GM12878 (cell line): ENCODE measurements at regions not wholly inside any gene's neighbourhood (a gene's known extent, or its start where the extent isn't known, plus 50 kb on each side); places are given as distances from the start of the nearest gene placed in this dataset.

Source experiments
- ATAC-seq: fragments of 200-7000 bp; cut with Tn5 transposase; 3 replicates; pipeline ENCODE4 v1.9.1; 2020; ENCODE audit warnings: mild to moderate bottlenecking, moderate library complexity
- BruUV-seq: library from RNA; stranded (reverse); fragments of 400-500 nt; replicated peaks from 2 replicates; lab custom pipeline; 2021; lab: Mats Ljungman, UMichigan
- CTCF ChIA-PET: fragments of 300-600 bp; sonication (Branson Sonifier 250); formaldehyde crosslinking; extraction: SDS; loops from one replicate; lab custom pipeline; 2021; ENCODE audit warnings: inconsistent platforms; lab: Yijun Ruan, JAX
- POLR2A ChIA-PET: fragments of 350-600 bp; formaldehyde crosslinking; extraction: SDS; loops from one replicate; lab custom pipeline; 2021; ENCODE audit warnings: inconsistent platforms; lab: Charles Lee
- RAD21 ChIA-PET: fragments of 300-600 bp; sonication (Branson Sonifier 250); formaldehyde crosslinking; loops from one replicate; lab custom pipeline; 2023; ENCODE audit warnings: antibody characterized with exemption; ENCODE audit not compliant: unreplicated experiment; lab: Charles Lee
- SMC1A ChIA-PET: fragments of 300-600 bp; sonication (Branson Sonifier 250); formaldehyde crosslinking; loops from one replicate; lab custom pipeline; 2023; ENCODE audit not compliant: unreplicated experiment, uncharacterized antibody; lab: Charles Lee
- DNase-seq: peaks from one replicate; pipeline ENCODE4 v3.0.0-alpha.2; 2011; ENCODE audit warnings: low read depth, low spot score
- FAIRE-seq: peaks from 3 replicates; lab custom pipeline; 2011; peaks lifted over from hg19 to GRCh38; lab: Jason Lieb, UNC
- H2AFZ ChIP-seq: 2 replicates; pipeline ENCODE4 v1.6.0; 2011; ENCODE audit warnings: low read depth, low read length, control low read depth; ENCODE audit not compliant: control insufficient read depth
- H3K27ac ChIP-seq: 2 replicates; pipeline ENCODE4 v1.5.1; 2011; ENCODE audit warnings: control low read depth; ENCODE audit not compliant: control insufficient read depth, insufficient read depth
- H3K27me3 ChIP-seq, 2 experiments: replicated peaks in 1 of 2; 2 replicates each; pipeline versions ENCODE4 v1.6.0 to v1.6.1; 2011; ENCODE audit warnings: low read length in 1 of 2; ENCODE audit not compliant: control insufficient read depth in 2 of 2, insufficient read depth in 2 of 2
- H3K36me3 ChIP-seq, 2 experiments: 2 replicates each; pipeline ENCODE4 v1.5.1; 2011; ENCODE audit warnings: low read length in 1 of 2; ENCODE audit not compliant: control insufficient read depth in 2 of 2, insufficient read depth in 2 of 2
- H3K4me1 ChIP-seq: 2 replicates; pipeline ENCODE4 v1.6.1; 2011; ENCODE audit warnings: mild to moderate bottlenecking, low read length, moderate library complexity, mixed read lengths; ENCODE audit not compliant: control insufficient read depth, insufficient read depth
- H3K4me2 ChIP-seq: 2 replicates; pipeline ENCODE4 v1.6.0; 2011; ENCODE audit warnings: control low read depth; ENCODE audit not compliant: control insufficient read depth, insufficient read depth
- H3K4me3 ChIP-seq: fragments of 200-600 bp; sonication (generic); 2 replicates; pipeline ENCODE4 v1.5.1; 2016
- H3K79me2 ChIP-seq: 2 replicates; pipeline ENCODE4 v1.6.0; 2011; ENCODE audit warnings: low read length; ENCODE audit not compliant: control insufficient read depth, insufficient read depth
- H3K9ac ChIP-seq: 2 replicates; pipeline ENCODE4 v1.8.0; 2011; ENCODE audit warnings: low read length, control low read depth, mixed read lengths; ENCODE audit not compliant: control insufficient read depth, insufficient read depth
- H3K9me3 ChIP-seq: replicated peaks from 3 replicates; pipeline ENCODE4 v1.5.1; 2011; ENCODE audit warnings: mild to moderate bottlenecking, low read length; ENCODE audit not compliant: control insufficient read depth, insufficient read depth
- H4K20me1 ChIP-seq: 2 replicates; pipeline ENCODE4 v1.6.0; 2011; ENCODE audit not compliant: control insufficient read depth, insufficient read depth
- BMI1 ChIP-seq: fragments of 450-650 bp; IDR thresholded peaks from 2 replicates; pipeline ENCODE4 v1.6.1; 2016; ENCODE audit warnings: mild to moderate bottlenecking, moderate library complexity, borderline replicate concordance
- ETV6 ChIP-seq, 2 experiments: fragments of 450-650 bp in 1 of 2; IDR thresholded peaks in 1 of 2; conservative IDR thresholded peaks in 1 of 2; 2 replicates each; pipeline ENCODE4 v1.6.1; 2014; ENCODE audit warnings: antibody characterized with exemption in 1 of 2, borderline replicate concordance in 1 of 2, low read depth in 1 of 2, mild to moderate bottlenecking in 1 of 2, moderate library complexity in 1 of 2
- KLF5 ChIP-seq: fragments of 450-650 bp; IDR thresholded peaks from 2 replicates; pipeline ENCODE4 v1.6.1; 2014; ENCODE audit warnings: mild to moderate bottlenecking; ENCODE audit not compliant: partially characterized antibody
- MYC ChIP-seq: IDR thresholded peaks from 2 replicates; pipeline ENCODE4 v1.6.1; 2011; ENCODE audit warnings: mild to moderate bottlenecking, low read length, moderate library complexity, inconsistent platforms; ENCODE audit not compliant: insufficient read depth, insufficient replicate concordance, insufficient read length, severe bottlenecking
- NFXL1 ChIP-seq: fragments of 450-650 bp; IDR thresholded peaks from 2 replicates; pipeline ENCODE4 v1.6.1; 2017; ENCODE audit warnings: antibody characterized with exemption, mild to moderate bottlenecking, borderline replicate concordance
- REST ChIP-seq: IDR thresholded peaks from 2 replicates; pipeline ENCODE4 v1.6.1; 2012; ENCODE audit warnings: mild to moderate bottlenecking, low read depth, low read length
- RFX5 ChIP-seq: IDR thresholded peaks from 2 replicates; pipeline ENCODE4 v1.6.1; 2011; ENCODE audit warnings: low read depth, low read length, improper control_type of control experiment
- ZNF384 ChIP-seq: IDR thresholded peaks from 2 replicates; pipeline ENCODE4 v1.6.1; 2012; ENCODE audit warnings: low read depth, mild to moderate bottlenecking, low read length, improper control_type of control experiment, borderline replicate concordance
- ZNF592 ChIP-seq: fragments of 450-650 bp; IDR thresholded peaks from 2 replicates; pipeline ENCODE4 v1.6.1; 2017; ENCODE audit warnings: mild to moderate bottlenecking, moderate library complexity
- WGBS: methylation state at CpG from one replicate; pipeline ENCODE4 v1.1.6; 2016; ENCODE audit warnings: low lambda C conversion rate; ENCODE audit not compliant: insufficient replicate concordance, insufficient coverage; ENCODE audit errors: missing lambda C conversion rate; 5-methylcytosine and 5-hydroxymethylcytosine counted together
- in situ Hi-C: fragments of 300-500 bp; cut with MboI; formaldehyde crosslinking; loops from 9 replicates; pipeline ENCODE4 v1.14.3; 2018; ENCODE audit warnings: mixed read lengths
- intact Hi-C: fragments of 100-400 bp; cut with micrococcal nuclease; formaldehyde crosslinking; loops from one replicate; pipeline ENCODE4 v1.14.2; 2022; ENCODE audit not compliant: unreplicated experiment
- TF ChIP-seq, protein P1 (sequence below): fragments of 450-650 bp; IDR thresholded peaks from 2 replicates; pipeline ENCODE4 v1.6.1; 2017; ENCODE audit warnings: antibody characterized with exemption, mild to moderate bottlenecking, moderate library complexity

DNA sequence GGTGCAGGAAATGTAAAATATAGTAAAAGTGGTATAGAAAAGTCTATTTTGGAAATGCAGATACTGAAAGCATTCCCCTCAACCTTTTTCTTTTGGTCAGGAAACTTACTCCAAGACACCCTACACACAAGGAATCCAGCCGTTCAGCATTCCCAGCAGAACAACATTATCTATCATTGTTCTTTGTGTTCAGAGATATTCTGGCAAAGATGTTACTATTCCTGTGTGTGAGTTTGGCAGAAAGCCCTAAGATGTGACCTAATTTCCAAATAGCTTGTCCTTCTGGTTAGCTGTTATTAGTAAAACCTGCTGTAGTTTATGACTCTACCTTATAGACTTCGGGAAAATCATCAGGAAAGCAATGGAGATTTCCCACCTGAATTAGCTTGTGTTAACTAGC is 78.1 kb upstream of the PELI1 start:
- no peak for FAIRE-seq
- WGBS = 98% methylated on average over 2 of the region's 2 CpGs
- no peak overlapping the region for H3K4me3 ChIP-seq
- H3K9me3 ChIP-seq = no peaks in the 10 kb centered on the region
- H3K79me2 ChIP-seq = no peaks in the 10 kb centered on the region
- BruUV-seq = no TSS peak
- H4K20me1 ChIP-seq = no peaks in the 10 kb centered on the region
- no peaks in the 10 kb centered on the region for H3K27me3 ChIP-seq
- H3K9ac ChIP-seq = no peak overlapping the region
- ChIA-PET CTCF (interaction anchor here (0.5 to 2.0 kb wide), 10 partner anchors 11 to 117 kb away, joined by 3 to 7 read pairs (median 4); no protein-coding TSS in a partner anchor), SMC1A (interaction anchor here (1.0 to 11.9 kb wide), 21 partner anchors 5 to 310 kb away, joined by 3 to 149 read pairs (median 7); no protein-coding TSS in a partner anchor), RAD21 (interaction anchor here (1.1 to 3.2 kb wide), 11 partner anchors 7 to 116 kb away, joined by 3 to 31 read pairs (median 4); no protein-coding TSS in a partner anchor), POLR2A (interaction anchor here (1.1 to 2.0 kb wide), 4 partner anchors 8 to 91 kb away, joined by 3 to 7 read pairs (median 5); no protein-coding TSS in a partner anchor)
- H3K27ac ChIP-seq = no peak overlapping the region; the same call in 1 of the 2 replicates
- DNase-seq = no peak
- intact Hi-C loops = no loop called here
- in situ Hi-C loops = no loop called here
- H3K4me2 ChIP-seq = no peak overlapping the region
- no peaks in the 10 kb centered on the region for H3K36me3 ChIP-seq
- no peak for ATAC-seq
- H3K4me1 ChIP-seq = peaks cover 14% of the 10 kb centered on the region
- H2AFZ ChIP-seq = no peak overlapping the region
- TF ChIP-seq ZNF592 = no peak
- TF ChIP-seq ETV6 (conservative IDR thresholded peaks at IDR 0.05 in 1 of 2, IDR thresholded peaks at IDR 0.05 in 1 of 2; ENCODE audit: borderline replicate concordance in 1 of 2, low read depth in 1 of 2) = no peak
- TF ChIP-seq ZNF384 = no peak
- no peak for TF ChIP-seq BMI1
- no peak for TF ChIP-seq KLF5
- no peak for TF ChIP-seq MYC
- TF ChIP-seq NFXL1 = no peak
- TF ChIP-seq, protein P1, sequence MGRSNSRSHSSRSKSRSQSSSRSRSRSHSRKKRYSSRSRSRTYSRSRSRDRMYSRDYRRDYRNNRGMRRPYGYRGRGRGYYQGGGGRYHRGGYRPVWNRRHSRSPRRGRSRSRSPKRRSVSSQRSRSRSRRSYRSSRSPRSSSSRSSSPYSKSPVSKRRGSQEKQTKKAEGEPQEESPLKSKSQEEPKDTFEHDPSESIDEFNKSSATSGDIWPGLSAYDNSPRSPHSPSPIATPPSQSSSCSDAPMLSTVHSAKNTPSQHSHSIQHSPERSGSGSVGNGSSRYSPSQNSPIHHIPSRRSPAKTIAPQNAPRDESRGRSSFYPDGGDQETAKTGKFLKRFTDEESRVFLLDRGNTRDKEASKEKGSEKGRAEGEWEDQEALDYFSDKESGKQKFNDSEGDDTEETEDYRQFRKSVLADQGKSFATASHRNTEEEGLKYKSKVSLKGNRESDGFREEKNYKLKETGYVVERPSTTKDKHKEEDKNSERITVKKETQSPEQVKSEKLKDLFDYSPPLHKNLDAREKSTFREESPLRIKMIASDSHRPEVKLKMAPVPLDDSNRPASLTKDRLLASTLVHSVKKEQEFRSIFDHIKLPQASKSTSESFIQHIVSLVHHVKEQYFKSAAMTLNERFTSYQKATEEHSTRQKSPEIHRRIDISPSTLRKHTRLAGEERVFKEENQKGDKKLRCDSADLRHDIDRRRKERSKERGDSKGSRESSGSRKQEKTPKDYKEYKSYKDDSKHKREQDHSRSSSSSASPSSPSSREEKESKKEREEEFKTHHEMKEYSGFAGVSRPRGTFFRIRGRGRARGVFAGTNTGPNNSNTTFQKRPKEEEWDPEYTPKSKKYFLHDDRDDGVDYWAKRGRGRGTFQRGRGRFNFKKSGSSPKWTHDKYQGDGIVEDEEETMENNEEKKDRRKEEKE = no peak
- TF ChIP-seq RFX5 = no peak
- TF ChIP-seq REST = no peak
